ENCODE measurements at regions not wholly inside any gene's neighbourhood (a gene's known extent, or its start where the extent isn't known, plus 50 kb on each side); places are given as distances from the start of the nearest gene placed in this dataset.

GRCh38 chr20:24040896-24041459, 52.4 kb upstream of the GGTLC1 start:
- TF ChIP-seq, protein P1, sequence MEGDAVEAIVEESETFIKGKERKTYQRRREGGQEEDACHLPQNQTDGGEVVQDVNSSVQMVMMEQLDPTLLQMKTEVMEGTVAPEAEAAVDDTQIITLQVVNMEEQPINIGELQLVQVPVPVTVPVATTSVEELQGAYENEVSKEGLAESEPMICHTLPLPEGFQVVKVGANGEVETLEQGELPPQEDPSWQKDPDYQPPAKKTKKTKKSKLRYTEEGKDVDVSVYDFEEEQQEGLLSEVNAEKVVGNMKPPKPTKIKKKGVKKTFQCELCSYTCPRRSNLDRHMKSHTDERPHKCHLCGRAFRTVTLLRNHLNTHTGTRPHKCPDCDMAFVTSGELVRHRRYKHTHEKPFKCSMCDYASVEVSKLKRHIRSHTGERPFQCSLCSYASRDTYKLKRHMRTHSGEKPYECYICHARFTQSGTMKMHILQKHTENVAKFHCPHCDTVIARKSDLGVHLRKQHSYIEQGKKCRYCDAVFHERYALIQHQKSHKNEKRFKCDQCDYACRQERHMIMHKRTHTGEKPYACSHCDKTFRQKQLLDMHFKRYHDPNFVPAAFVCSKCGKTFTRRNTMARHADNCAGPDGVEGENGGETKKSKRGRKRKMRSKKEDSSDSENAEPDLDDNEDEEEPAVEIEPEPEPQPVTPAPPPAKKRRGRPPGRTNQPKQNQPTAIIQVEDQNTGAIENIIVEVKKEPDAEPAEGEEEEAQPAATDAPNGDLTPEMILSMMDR (IDR thresholded peaks at IDR 0.05) = no peak
- TF ChIP-seq ZFX (IDR thresholded peaks at IDR 0.05; ENCODE audit: borderline replicate concordance) = no peak
